Endothelial cell (in vitro differentiated cells): ENCODE measurements at regions not wholly inside any gene's neighbourhood (a gene's known extent, or its start where the extent isn't known, plus 50 kb on each side); places are given as distances from the start of the nearest gene placed in this dataset.
"Not testable (repeated sequence)": the region's sequence is repeated elsewhere in the genome, so short reads cannot be mapped to it uniquely, and the experiment has no call there.

ENCODE experiments used
- DNase-seq: peaks from one replicate; pipeline ENCODE4 v3.0.0; 2021; ENCODE audit warnings: low spot score
- H3K27ac Mint-ChIP-seq: one replicate; pipeline ENCODE4 v1.8.0; 2021; ENCODE audit warnings: mixed read lengths, inconsistent platforms; ENCODE audit not compliant: unreplicated experiment
- H3K27me3 Mint-ChIP-seq: one replicate; pipeline ENCODE4 v1.8.0; 2021; ENCODE audit warnings: mild to moderate bottlenecking, moderate library complexity, mixed read lengths, inconsistent platforms; ENCODE audit not compliant: unreplicated experiment
- H3K36me3 Mint-ChIP-seq: one replicate; pipeline ENCODE4 v1.8.0; 2021; ENCODE audit warnings: mild to moderate bottlenecking, low read depth, mixed read lengths, inconsistent platforms; ENCODE audit not compliant: unreplicated experiment
- H3K4me1 Mint-ChIP-seq: one replicate; pipeline ENCODE4 v1.8.0; 2021; ENCODE audit warnings: mild to moderate bottlenecking, mixed read lengths, inconsistent platforms; ENCODE audit not compliant: unreplicated experiment
- H3K4me3 Mint-ChIP-seq: one replicate; pipeline ENCODE4 v1.8.0; 2021; ENCODE audit warnings: mild to moderate bottlenecking, mixed read lengths, inconsistent platforms; ENCODE audit not compliant: unreplicated experiment
- H3K9me3 Mint-ChIP-seq: one replicate; pipeline ENCODE4 v1.8.0; 2021; ENCODE audit warnings: mixed read lengths, inconsistent platforms; ENCODE audit not compliant: unreplicated experiment
- CTCF ChIP-seq: fragments of 200-600 bp; sonication (generic); IDR thresholded peaks from one replicate; pipeline ENCODE4 v1.5.0; 2021; ENCODE audit warnings: antibody characterized with exemption; ENCODE audit not compliant: unreplicated experiment

GRCh38 chr2:175275539-175275938, 94.0 kb upstream of the ATP5MC3 start:
- no peak overlapping the region for H3K27ac Mint-ChIP-seq
- H3K36me3 Mint-ChIP-seq, result no peaks in the 10 kb centered on the region
- H3K4me3 Mint-ChIP-seq, result no peak overlapping the region
- DNase-seq, result no peak
- no peaks in the 10 kb centered on the region for H3K27me3 Mint-ChIP-seq
- H3K4me1 Mint-ChIP-seq, result peaks cover 13% of the 10 kb centered on the region
- TF ChIP-seq CTCF, result no peak
- no peaks in the 10 kb centered on the region for H3K9me3 Mint-ChIP-seq

GRCh38 chr2:175259164-175259563, 77.7 kb upstream of the ATP5MC3 start:
- Mint-ChIP-seq H3K36me3 (no peaks in the 10 kb centered on the region), H3K4me3 (no peak overlapping the region), H3K27ac (no peak overlapping the region), H3K4me1 (no peaks in the 10 kb centered on the region), H3K27me3 (no peaks in the 10 kb centered on the region), H3K9me3 (no peaks in the 10 kb centered on the region)
- DNase-seq, result no peak
- no peak for TF ChIP-seq CTCF

GRCh38 chr2:175256806-175257585, 75.5 kb upstream of the ATP5MC3 start:
- DNase-seq, result no peak
- no peak for TF ChIP-seq CTCF
- Mint-ChIP-seq H3K27me3 (no peaks in the 10 kb centered on the region), H3K36me3 (no peaks in the 10 kb centered on the region), H3K9me3 (no peaks in the 10 kb centered on the region), H3K27ac (no peak overlapping the region), H3K4me3 (no peak overlapping the region), H3K4me1 (no peaks in the 10 kb centered on the region)

- DNase-seq, H3K4me1 Mint-ChIP-seq, H3K9me3 Mint-ChIP-seq, H3K4me3 Mint-ChIP-seq, H3K36me3 Mint-ChIP-seq, H3K27me3 Mint-ChIP-seq, H3K27ac Mint-ChIP-seq: not testable (repeated sequence)
Observed at GRCh38 chr2:175256391-175256790, 74.9 kb upstream of the ATP5MC3 start.

GRCh38 chr2:175253871-175254270, 72.4 kb upstream of the ATP5MC3 start:
- DNase-seq, result no peak
- no peak overlapping the region for H3K4me3 Mint-ChIP-seq
- H3K27ac Mint-ChIP-seq, result no peak overlapping the region
- no peaks in the 10 kb centered on the region for H3K27me3 Mint-ChIP-seq
- H3K9me3 Mint-ChIP-seq, result no peaks in the 10 kb centered on the region
- H3K36me3 Mint-ChIP-seq, result no peaks in the 10 kb centered on the region
- no peak for TF ChIP-seq CTCF
- no peaks in the 10 kb centered on the region for H3K4me1 Mint-ChIP-seq
